GM12865 (cell line): ENCODE measurements at regions not wholly inside any gene's neighbourhood (a gene's known extent, or its start where the extent isn't known, plus 50 kb on each side); places are given as distances from the start of the nearest gene placed in this dataset.

ENCODE experiments used
- DNase-seq: peaks from one replicate; pipeline ENCODE4 v3.0.0; 2010; ENCODE audit warnings: low read depth
- H3K4me3 ChIP-seq: 2 replicates; pipeline ENCODE4 v1.5.1; 2011; ENCODE audit warnings: mild to moderate bottlenecking, low read depth, low read length, control low read depth
- CTCF ChIP-seq: IDR thresholded peaks from 2 replicates; pipeline ENCODE4 v1.5.1; 2011; ENCODE audit warnings: low read length, control low read depth, low read depth, inconsistent platforms; ENCODE audit not compliant: insufficient read depth; ENCODE audit errors: missing control alignments

GRCh38 chr3:191119415-191120295 is 79.4 kb upstream of the OSTN start:
- TF ChIP-seq CTCF = no peak
- DNase-seq = no peak
- no peak overlapping the region for H3K4me3 ChIP-seq

- no peak for DNase-seq
- H3K4me3 ChIP-seq = no peak overlapping the region
- TF ChIP-seq CTCF = no peak
Observed at GRCh38 chr3:191111722-191112121, 87.3 kb upstream of the OSTN start.

GRCh38 chr3:191105418-191105817 is 93.6 kb upstream of the OSTN start:
- peak; percentile 23 for DNase-seq
- TF ChIP-seq CTCF = no peak
- no peak overlapping the region for H3K4me3 ChIP-seq

GRCh38 chr3:191100516-191100915 is 98.5 kb upstream of the OSTN start:
- no peak overlapping the region for H3K4me3 ChIP-seq
- TF ChIP-seq CTCF = no peak
- no peak for DNase-seq

GRCh38 chr3:191094057-191094845 is 104.8 kb upstream of the OSTN start:
- no peak for TF ChIP-seq CTCF
- no peak for DNase-seq
- H3K4me3 ChIP-seq = no peak overlapping the region

GRCh38 chr3:191087391-191087790 is 111.7 kb upstream of the OSTN start:
- no peak for DNase-seq
- no peak overlapping the region for H3K4me3 ChIP-seq
- TF ChIP-seq CTCF = no peak
